CD4-positive, alpha-beta T cell (primary cell): ENCODE measurements at regions not wholly inside any gene's neighbourhood (a gene's known extent, or its start where the extent isn't known, plus 50 kb on each side); places are given as distances from the start of the nearest gene placed in this dataset.

ENCODE experiments used
- ATAC-seq: fragments of 200-7000 bp; cut with Tn5 transposase; one replicate; pipeline ENCODE4 v1.10.0; 2022; ENCODE audit warnings: mild to moderate bottlenecking; ENCODE audit not compliant: poor library complexity
- CTCF ChIA-PET: fragments of 350-600 bp; sonication (Branson Sonifier 250); formaldehyde crosslinking; loops from one replicate; lab custom pipeline; 2021; ENCODE audit warnings: antibody characterized with exemption, inconsistent platforms; lab: Charles Lee
- POLR2A ChIA-PET: fragments of 350-600 bp; sonication (Branson Sonifier 250); formaldehyde crosslinking; loops from one replicate; lab custom pipeline; 2021; ENCODE audit warnings: antibody characterized with exemption, inconsistent platforms; lab: Charles Lee
- DNase-seq, 14 experiments: peaks; one replicate each; pipeline ENCODE4 v3.0.0-alpha.2; 2013 to 2020; ENCODE audit warnings: mixed read lengths in 2 of 14
- H3K27ac ChIP-seq, 2 donors: one replicate each; pipeline versions ENCODE4 v1.5.1 to v1.7.0; 2013; ENCODE audit warnings: low read length in 2 of 2, low read depth in 1 of 2, mild to moderate bottlenecking in 1 of 2
- H3K27me3 ChIP-seq, 2 experiments: 1 replicate in 1 of 2; 2 replicates in 1 of 2; pipeline versions ENCODE4 v1.6.1 to v1.7.0; 2013; ENCODE audit warnings: low read length in 2 of 2, control low read depth in 1 of 2, mild to moderate bottlenecking in 1 of 2, moderate library complexity in 1 of 2; ENCODE audit not compliant: insufficient read depth in 2 of 2, control insufficient read depth in 1 of 2
- H3K36me3 ChIP-seq: one replicate; pipeline ENCODE4 v1.6.1; 2013; ENCODE audit warnings: low read length, control low read depth; ENCODE audit not compliant: insufficient read depth
- H3K4me1 ChIP-seq: one replicate; pipeline ENCODE4 v1.6.1; 2013; ENCODE audit warnings: low read length, control low read depth; ENCODE audit not compliant: insufficient read depth
- H3K4me3 ChIP-seq: one replicate; pipeline ENCODE4 v1.5.1; 2013; ENCODE audit warnings: mild to moderate bottlenecking, low read length, moderate library complexity
- H3K9me3 ChIP-seq, 2 experiments: 1 replicate in 1 of 2; 2 replicates in 1 of 2; pipeline versions ENCODE4 v1.6.1 to v1.7.0; 2013; ENCODE audit warnings: low read length in 2 of 2, mild to moderate bottlenecking in 2 of 2, control low read depth in 1 of 2, moderate library complexity in 1 of 2; ENCODE audit not compliant: control insufficient read depth in 1 of 2, insufficient read depth in 1 of 2
- H3K27ac Mint-ChIP-seq: one replicate; pipeline ENCODE4 v1.8.0; 2020; ENCODE audit warnings: mixed read lengths
- H3K27me3 Mint-ChIP-seq: one replicate; pipeline ENCODE4 v1.8.0; 2021; ENCODE audit warnings: mixed read lengths
- H3K36me3 Mint-ChIP-seq: one replicate; pipeline ENCODE4 v1.8.0; 2021; ENCODE audit warnings: low read depth, mixed read lengths
- H3K4me1 Mint-ChIP-seq: one replicate; pipeline ENCODE4 v1.8.0; 2021; ENCODE audit warnings: low read depth, mixed read lengths
- H3K4me3 Mint-ChIP-seq: one replicate; pipeline ENCODE4 v1.8.0; 2020; ENCODE audit warnings: mild to moderate bottlenecking, mixed read lengths
- H3K9me3 Mint-ChIP-seq: one replicate; pipeline ENCODE4 v1.8.0; 2020; ENCODE audit warnings: mixed read lengths
- intact Hi-C, 2 experiments: fragments of 100-400 bp; cut with DNase I in 1 of 2; cut with micrococcal nuclease in 1 of 2; formaldehyde crosslinking; loops; one replicate each; pipeline versions ENCODE4 v1.15.1 to v1.9.0; 2023 to 2025; cut with DNase I, micrococcal nuclease
- TF ChIP-seq, protein P1 (sequence below): fragments of 200-600 bp; IDR thresholded peaks from one replicate; pipeline ENCODE4 v1.8.0; 2022; ENCODE audit warnings: antibody characterized with exemption, mild to moderate bottlenecking

GRCh38 chr18:64278026-64278425 lies 129.1 kb upstream of the LINC00305 start:
- Mint-ChIP-seq H3K27ac (no peak overlapping the region), H3K4me3 (no peak overlapping the region), H3K36me3 (no peaks in the 10 kb centered on the region), H3K4me1 (no peaks in the 10 kb centered on the region), H3K27me3 (no peaks in the 10 kb centered on the region), H3K9me3 (peaks cover 11% of the 10 kb centered on the region)
- Histone ChIP-seq H3K4me1 (no peaks in the 10 kb centered on the region), H3K4me3 (no peak overlapping the region), H3K27me3 (no peaks in the 10 kb centered on the region), H3K27ac (no peak overlapping the region), H3K9me3 (peaks cover 0 to 11% of the 10 kb centered on the region in 2 experiments), H3K36me3 (no peaks in the 10 kb centered on the region)
- ATAC-seq (no peak), DNase-seq (no peak)
- intact Hi-C loops, result no loop called here
- ChIA-PET POLR2A (no interaction called here), CTCF (no interaction called here)
- TF ChIP-seq, protein P1, sequence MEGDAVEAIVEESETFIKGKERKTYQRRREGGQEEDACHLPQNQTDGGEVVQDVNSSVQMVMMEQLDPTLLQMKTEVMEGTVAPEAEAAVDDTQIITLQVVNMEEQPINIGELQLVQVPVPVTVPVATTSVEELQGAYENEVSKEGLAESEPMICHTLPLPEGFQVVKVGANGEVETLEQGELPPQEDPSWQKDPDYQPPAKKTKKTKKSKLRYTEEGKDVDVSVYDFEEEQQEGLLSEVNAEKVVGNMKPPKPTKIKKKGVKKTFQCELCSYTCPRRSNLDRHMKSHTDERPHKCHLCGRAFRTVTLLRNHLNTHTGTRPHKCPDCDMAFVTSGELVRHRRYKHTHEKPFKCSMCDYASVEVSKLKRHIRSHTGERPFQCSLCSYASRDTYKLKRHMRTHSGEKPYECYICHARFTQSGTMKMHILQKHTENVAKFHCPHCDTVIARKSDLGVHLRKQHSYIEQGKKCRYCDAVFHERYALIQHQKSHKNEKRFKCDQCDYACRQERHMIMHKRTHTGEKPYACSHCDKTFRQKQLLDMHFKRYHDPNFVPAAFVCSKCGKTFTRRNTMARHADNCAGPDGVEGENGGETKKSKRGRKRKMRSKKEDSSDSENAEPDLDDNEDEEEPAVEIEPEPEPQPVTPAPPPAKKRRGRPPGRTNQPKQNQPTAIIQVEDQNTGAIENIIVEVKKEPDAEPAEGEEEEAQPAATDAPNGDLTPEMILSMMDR, result no peak

DNA sequence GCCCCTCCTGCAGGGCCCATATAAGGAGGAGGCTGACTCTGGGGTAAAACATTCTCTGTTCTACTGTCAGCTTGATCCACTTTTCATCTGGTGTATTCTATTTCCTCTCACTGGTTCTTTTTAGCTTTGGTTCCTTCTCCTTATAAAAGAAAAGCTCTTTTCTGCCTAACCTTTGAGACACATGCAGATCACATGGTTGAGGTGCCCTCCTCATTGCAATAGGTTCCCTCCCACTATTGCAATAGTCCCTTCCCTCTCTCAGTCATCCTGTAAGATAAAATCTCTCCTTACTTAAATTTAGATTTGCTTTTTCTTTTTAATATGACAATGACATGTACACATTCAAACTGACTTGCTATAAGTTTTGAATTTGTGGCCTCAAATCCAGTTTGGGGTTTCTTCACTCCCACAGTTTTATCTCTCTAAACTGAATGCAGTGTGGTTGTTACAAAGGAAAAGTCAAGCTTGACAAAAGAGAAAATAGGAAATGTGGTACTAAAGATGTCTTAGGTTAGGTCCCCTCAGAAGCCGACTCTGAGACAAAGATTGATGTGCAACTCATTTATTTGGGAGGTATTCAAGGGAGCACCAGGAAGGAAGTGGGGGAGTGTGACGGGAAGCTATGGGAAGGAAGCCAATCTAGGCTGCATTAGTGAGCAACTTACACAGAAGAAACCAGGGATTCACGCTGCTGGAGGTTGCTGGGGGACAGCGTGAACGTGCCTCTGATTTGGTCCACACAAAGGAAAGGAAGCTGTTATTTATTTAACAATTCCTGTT lies 127.6 kb upstream of the LINC00305 start:
- CTCF ChIA-PET, result no interaction called here

DNA sequence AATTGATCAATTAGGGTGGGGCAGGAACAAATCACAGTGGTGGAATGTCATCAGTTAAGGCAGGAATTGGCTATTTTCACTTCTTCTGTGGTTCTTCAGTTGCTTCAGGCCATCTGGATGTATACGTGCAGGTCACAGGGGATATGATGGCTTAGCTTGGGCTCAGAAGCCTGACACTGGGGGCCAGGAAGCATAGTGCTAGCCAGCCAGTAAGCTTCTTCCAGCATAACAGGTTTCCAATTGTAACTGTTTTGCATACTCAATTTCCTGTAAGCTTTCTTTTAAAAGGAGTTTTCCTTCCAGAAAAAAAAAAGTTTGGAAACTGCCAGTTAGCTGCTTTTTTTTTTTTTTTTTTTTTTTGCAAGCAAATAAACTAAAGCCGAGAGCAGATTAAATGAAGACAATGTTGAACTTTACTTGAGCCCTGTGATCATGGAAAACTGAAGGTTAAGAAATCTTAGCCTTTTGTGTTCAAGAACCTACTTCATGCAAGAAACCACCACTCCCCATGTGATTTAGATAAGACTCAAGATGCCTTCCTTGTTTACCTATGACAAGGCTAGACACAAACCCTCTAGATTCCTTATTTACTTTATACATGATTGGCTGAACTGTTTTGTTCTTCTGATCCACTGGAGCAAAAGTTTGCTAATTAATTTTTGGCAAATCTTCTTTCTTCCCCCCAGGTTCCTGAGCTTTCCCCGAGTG lies 126.9 kb upstream of the LINC00305 start:
- H3K9me3 ChIP-seq, result peaks cover 0 to 4% of the 10 kb centered on the region in 2 experiments

More for the DNA sequence above, 127.6 kb upstream of the LINC00305 start:
- TF ChIP-seq, protein P1, result no peak
- no peak overlapping the region for H3K4me3 ChIP-seq
- no peaks in the 10 kb centered on the region for H3K4me1 ChIP-seq
- no peaks in the 10 kb centered on the region for H3K36me3 Mint-ChIP-seq
- no peaks in the 10 kb centered on the region for H3K27me3 ChIP-seq
- no peak overlapping the region for H3K27ac Mint-ChIP-seq
- DNase-seq (no peak), ATAC-seq (no peak)
- H3K27me3 Mint-ChIP-seq, result no peaks in the 10 kb centered on the region
- POLR2A ChIA-PET, result no interaction called here
- H3K4me1 Mint-ChIP-seq, result no peaks in the 10 kb centered on the region
- peaks cover 11% of the 10 kb centered on the region for H3K9me3 Mint-ChIP-seq
- no peaks in the 10 kb centered on the region for H3K36me3 ChIP-seq
- peaks cover 0 to 9% of the 10 kb centered on the region in 2 experiments for H3K9me3 ChIP-seq
- intact Hi-C loops, result no loop called here
- H3K27ac ChIP-seq, result no peak overlapping the region
- H3K4me3 Mint-ChIP-seq, result no peak overlapping the region

More for the DNA sequence above, 126.9 kb upstream of the LINC00305 start:
- no peaks in the 10 kb centered on the region for H3K36me3 Mint-ChIP-seq
- no peak overlapping the region for H3K4me3 Mint-ChIP-seq
- DNase-seq (no peak), ATAC-seq (no peak)
- Histone ChIP-seq H3K36me3 (no peaks in the 10 kb centered on the region), H3K4me1 (no peaks in the 10 kb centered on the region), H3K4me3 (no peak overlapping the region), H3K27ac (no peak overlapping the region), H3K27me3 (no peaks in the 10 kb centered on the region)
- H3K27me3 Mint-ChIP-seq, result no peaks in the 10 kb centered on the region
- intact Hi-C loops, result no loop called here
- TF ChIP-seq, protein P1, result no peak
- H3K4me1 Mint-ChIP-seq, result no peaks in the 10 kb centered on the region
- ChIA-PET POLR2A (no interaction called here), CTCF (no interaction called here)
- no peak overlapping the region for H3K27ac Mint-ChIP-seq
- H3K9me3 Mint-ChIP-seq, result peaks cover 10% of the 10 kb centered on the region
